Amygdala (tissue), 56 donors: ENCODE measurements at regions not wholly inside any gene's neighbourhood (a gene's known extent, or its start where the extent isn't known, plus 50 kb on each side); places are given as distances from the start of the nearest gene placed in this dataset.

ENCODE experiments used
- DNase-seq, 56 donors: peaks; one replicate each; lab custom pipeline; 2025; lab: John Stamatoyannopoulos, UW

- DNase-seq, result no peak
These were observed 260.1 kb downstream of the BCOR start for GRCh38 chrX:39837688-39838087.

GRCh38 chrX:39839371-39839770 is 258.4 kb downstream of the BCOR start:
- no peak for DNase-seq

- DNase-seq, result peak in 2 of 56 donors; percentile 2 to 31
These were observed 257.6 kb downstream of the BCOR start for GRCh38 chrX:39840133-39840532.

- peak in 9 of 56 donors; percentile 2 to 31 (median 13) for DNase-seq
These were observed 257.1 kb downstream of the BCOR start for GRCh38 chrX:39840581-39841093.

GRCh38 chrX:39841604-39842003 is 256.2 kb downstream of the BCOR start:
- no peak for DNase-seq

GRCh38 chrX:39842281-39842973 is 255.3 kb downstream of the BCOR start:
- no peak for DNase-seq

- DNase-seq, result no peak
These were observed 254.4 kb downstream of the BCOR start for GRCh38 chrX:39843318-39843717.

- DNase-seq, result no peak
These were observed 252.5 kb downstream of the BCOR start for GRCh38 chrX:39845233-39845632.

GRCh38 chrX:39846460-39846859 is 251.3 kb downstream of the BCOR start:
- no peak for DNase-seq

- no peak for DNase-seq
These were observed 249.5 kb downstream of the BCOR start for GRCh38 chrX:39848243-39848642.

GRCh38 chrX:39848900-39849299 is 248.9 kb downstream of the BCOR start:
- no peak for DNase-seq

- DNase-seq, result no peak
These were observed 247.5 kb downstream of the BCOR start for GRCh38 chrX:39850209-39850608.

GRCh38 chrX:39850630-39851152 is 247.1 kb downstream of the BCOR start:
- peak in 15 of 56 donors; percentile 0 to 37 (median 3) for DNase-seq

- no peak for DNase-seq
These were observed 245.9 kb downstream of the BCOR start for GRCh38 chrX:39851745-39852455.

- DNase-seq, result no peak
These were observed 245.3 kb downstream of the BCOR start for GRCh38 chrX:39852491-39852890.

- no peak for DNase-seq
These were observed 244.2 kb downstream of the BCOR start for GRCh38 chrX:39853417-39854030.

- no peak for DNase-seq
These were observed 242.7 kb downstream of the BCOR start for GRCh38 chrX:39854772-39855747.

GRCh38 chrX:39855748-39856129 is 242.0 kb downstream of the BCOR start:
- peak in 4 of 56 donors; percentile 0 to 14 (median 0) for DNase-seq

GRCh38 chrX:39856472-39857121 is 241.2 kb downstream of the BCOR start:
- DNase-seq, result no peak
